Pancreas (tissue), 10 donors: ENCODE measurements at regions not wholly inside any gene's neighbourhood (a gene's known extent, or its start where the extent isn't known, plus 50 kb on each side); places are given as distances from the start of the nearest gene placed in this dataset.

Source experiments
- ATAC-seq, 4 donors: fragments of 200-7000 bp; cut with Tn5 transposase; one replicate each; pipeline versions ENCODE4 v1.8.0 to v1.9.1; 2020; ENCODE audit warnings: mild to moderate bottlenecking in 4 of 4, moderate library complexity in 4 of 4
- DNase-seq, 6 donors: peaks; one replicate each; pipeline ENCODE4 v3.0.0-alpha.2; 2020
- FAIRE-seq: peaks from 2 replicates; lab custom pipeline; 2012; peaks lifted over from hg19 to GRCh38; lab: Jason Lieb, UNC
- H3K27ac ChIP-seq, 4 donors: fragments of 200-600 bp; sonication (generic); 1 replicate in 3 of 4; 2 replicates in 1 of 4; pipeline versions ENCODE4 v1.5.0 to v1.8.0; 2020
- H3K27me3 ChIP-seq, 4 donors: fragments of 200-600 bp; one replicate each; pipeline ENCODE4 v1.8.0; 2021
- H3K36me3 ChIP-seq, 3 donors: fragments of 200-600 bp; sonication (generic) in 1 of 3; one replicate each; pipeline versions ENCODE4 v1.5.0 to v1.8.0; 2020 to 2021
- H3K4me1 ChIP-seq, 3 donors: fragments of 200-600 bp; one replicate each; pipeline ENCODE4 v1.8.0; 2021
- H3K4me3 ChIP-seq, 4 donors: fragments of 200-600 bp; sonication (generic) in 2 of 4; one replicate each; pipeline versions ENCODE4 v1.5.0 to v1.8.0; 2020 to 2021
- H3K9me3 ChIP-seq, 4 donors: fragments of 200-600 bp; one replicate each; pipeline ENCODE4 v1.8.0; 2021
- WGBS, 2 donors: extraction: QIAGEN DNeasy Blood & Tissue Kit; methylation state at CpG; one replicate each; pipeline ENCODE4 v1.1.7; 2013; 5-methylcytosine and 5-hydroxymethylcytosine counted together
- intact Hi-C, 3 donors: fragments of 100-400 bp; cut with DNase I; formaldehyde crosslinking; loops; one replicate each; pipeline versions ENCODE4 v1.11.1 to v1.14.2; 2022
- TF ChIP-seq, protein P1 (sequence below), 4 donors: fragments of 200-600 bp; sonication (generic) in 3 of 4; IDR thresholded peaks; one replicate each; pipeline versions ENCODE4 v1.5.0 to v1.8.0; 2021; ENCODE audit warnings: antibody characterized with exemption in 4 of 4
- donor health status: healthy with polysubstance abuse.
- donor health status: DM: no; HTN: no; CAD: no; lungs with moderate emphysema.
- donor health status: DM: no; HTN: no; CAD: no.
- donor health status: control.
- donor health status: control.
- donor health status: Bipolar disorder and iron deficiency.
- donor health status: DM: yes; HTN: yes; CAD: no.
- donor health status: DM: no; HTN: no; CAD: no.
- donor health status: DM: no; HTN: no; CAD: no.
- donor health status: DM: yes; HTN: yes; CAD: no.

DNA sequence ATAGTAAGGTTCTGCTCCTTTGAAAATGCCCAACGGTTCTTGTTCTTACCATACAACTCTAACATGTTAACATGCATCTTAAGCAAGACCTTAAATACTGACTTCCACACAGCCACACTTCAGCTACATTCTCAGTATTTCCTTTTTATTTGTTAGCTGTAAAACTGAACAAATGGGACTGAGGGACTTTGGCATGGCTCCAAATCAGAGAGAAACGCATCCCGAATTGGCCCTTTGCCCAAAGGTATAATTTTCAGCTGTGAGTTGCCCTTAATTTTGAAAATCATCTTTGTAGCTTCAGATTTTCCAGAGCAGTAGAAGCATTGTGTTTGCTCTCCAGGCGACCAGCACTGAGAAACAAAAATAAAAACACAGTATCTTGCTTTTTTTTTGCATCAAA is 56.4 kb downstream of the NEUROD6 start:
- TF ChIP-seq, protein P1, sequence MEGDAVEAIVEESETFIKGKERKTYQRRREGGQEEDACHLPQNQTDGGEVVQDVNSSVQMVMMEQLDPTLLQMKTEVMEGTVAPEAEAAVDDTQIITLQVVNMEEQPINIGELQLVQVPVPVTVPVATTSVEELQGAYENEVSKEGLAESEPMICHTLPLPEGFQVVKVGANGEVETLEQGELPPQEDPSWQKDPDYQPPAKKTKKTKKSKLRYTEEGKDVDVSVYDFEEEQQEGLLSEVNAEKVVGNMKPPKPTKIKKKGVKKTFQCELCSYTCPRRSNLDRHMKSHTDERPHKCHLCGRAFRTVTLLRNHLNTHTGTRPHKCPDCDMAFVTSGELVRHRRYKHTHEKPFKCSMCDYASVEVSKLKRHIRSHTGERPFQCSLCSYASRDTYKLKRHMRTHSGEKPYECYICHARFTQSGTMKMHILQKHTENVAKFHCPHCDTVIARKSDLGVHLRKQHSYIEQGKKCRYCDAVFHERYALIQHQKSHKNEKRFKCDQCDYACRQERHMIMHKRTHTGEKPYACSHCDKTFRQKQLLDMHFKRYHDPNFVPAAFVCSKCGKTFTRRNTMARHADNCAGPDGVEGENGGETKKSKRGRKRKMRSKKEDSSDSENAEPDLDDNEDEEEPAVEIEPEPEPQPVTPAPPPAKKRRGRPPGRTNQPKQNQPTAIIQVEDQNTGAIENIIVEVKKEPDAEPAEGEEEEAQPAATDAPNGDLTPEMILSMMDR (IDR thresholded peaks at IDR 0.05): no peak
- Histone ChIP-seq H3K27ac (no peak overlapping the region), H3K4me3 (no peak overlapping the region), H3K36me3 (no peaks in the 10 kb centered on the region), H3K27me3 (no peaks in the 10 kb centered on the region), H3K4me1 (no peaks in the 10 kb centered on the region), H3K9me3 (no peaks in the 10 kb centered on the region)
- FAIRE-seq (no peak), DNase-seq (no peak), ATAC-seq (no peak)
- WGBS, 2 donors: 26 to 29% methylated on average over 4 of the region's 4 CpGs
- intact Hi-C loops: no loop called here

DNA sequence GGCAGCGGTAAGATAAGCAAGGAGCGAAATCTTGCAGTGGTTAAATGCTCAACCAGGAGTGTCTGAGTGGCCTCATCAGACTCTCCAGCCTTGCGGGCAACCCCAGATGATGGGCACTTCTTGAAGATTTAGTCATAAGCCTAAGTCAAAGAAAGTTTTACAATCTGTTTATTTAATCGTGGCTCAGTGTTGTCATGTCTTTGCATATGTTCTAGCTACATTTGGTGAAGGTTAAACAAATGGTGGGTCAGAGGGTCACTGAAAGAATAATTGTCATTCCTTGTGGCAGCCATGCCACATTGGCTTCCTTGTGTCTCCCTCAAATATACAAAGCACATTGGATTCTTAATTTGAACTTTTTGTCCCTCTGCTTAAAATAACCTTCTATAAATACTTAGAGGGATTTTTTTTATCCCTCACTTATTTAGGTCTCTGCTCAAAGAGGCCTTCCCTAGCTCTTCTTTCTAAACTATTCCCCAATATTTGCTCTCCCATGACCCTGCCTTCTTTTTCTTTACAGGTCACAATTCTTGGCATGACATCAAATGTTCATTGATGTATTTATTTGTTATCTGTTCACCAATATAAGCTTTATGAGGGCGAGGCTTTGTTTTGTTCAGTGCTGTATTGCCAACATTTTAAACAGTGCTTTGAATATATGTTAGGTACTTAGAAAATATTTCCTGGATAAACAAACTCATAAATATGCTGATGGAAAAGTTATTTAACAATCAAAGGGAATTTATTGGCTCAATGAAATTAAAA is 68.7 kb downstream of the NEUROD6 start:
- Histone ChIP-seq H3K27me3 (no peaks in the 10 kb centered on the region), H3K9me3 (no peaks in the 10 kb centered on the region), H3K4me3 (no peak overlapping the region), H3K36me3 (no peaks in the 10 kb centered on the region), H3K4me1 (no peaks in the 10 kb centered on the region), H3K27ac (no peak overlapping the region)
- TF ChIP-seq, protein P1 (IDR thresholded peaks at IDR 0.05): no peak
- ATAC-seq (no peak), FAIRE-seq (no peak), DNase-seq (no peak)
- intact Hi-C loops: no loop called here
- WGBS, 2 donors: 57 to 64% methylated on average over 5 of the region's 5 CpGs

DNA sequence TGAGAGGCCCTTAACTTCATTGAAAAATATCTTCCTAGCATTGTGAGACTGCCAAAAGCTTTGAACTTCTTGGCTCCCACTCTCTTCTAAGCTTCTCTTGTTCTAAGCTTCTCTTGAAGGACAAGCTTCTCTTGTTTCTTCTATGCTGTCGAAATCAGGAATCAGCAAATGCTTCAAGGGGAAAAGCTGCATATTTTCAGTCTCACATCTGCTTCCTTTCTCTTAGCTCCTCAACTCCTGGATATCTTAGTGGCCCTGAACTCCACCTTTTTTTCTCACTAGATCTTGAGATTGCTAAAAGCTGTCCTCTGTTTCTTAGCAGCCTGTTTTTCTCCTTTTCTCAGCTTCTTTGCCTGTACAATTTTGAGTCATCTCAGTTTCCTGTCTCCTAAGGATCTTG is 73.0 kb downstream of the NEUROD6 start:
- no peak for ATAC-seq
- DNase-seq: no peak
- peaks cover 0 to 3% (median 0%) of the 10 kb centered on the region in 4 donors for H3K27me3 ChIP-seq
- TF ChIP-seq, protein P1 (IDR thresholded peaks at IDR 0.05): no peak
- no peaks in the 10 kb centered on the region for H3K4me1 ChIP-seq
- no peak for FAIRE-seq
- WGBS, 2 donors: 36 to 45% methylated on average over 1 of the region's 1 CpG
- no peak overlapping the region for H3K4me3 ChIP-seq
- H3K36me3 ChIP-seq: no peaks in the 10 kb centered on the region
- H3K9me3 ChIP-seq: no peaks in the 10 kb centered on the region
- intact Hi-C loops: no loop called here
- H3K27ac ChIP-seq: no peak overlapping the region

DNA sequence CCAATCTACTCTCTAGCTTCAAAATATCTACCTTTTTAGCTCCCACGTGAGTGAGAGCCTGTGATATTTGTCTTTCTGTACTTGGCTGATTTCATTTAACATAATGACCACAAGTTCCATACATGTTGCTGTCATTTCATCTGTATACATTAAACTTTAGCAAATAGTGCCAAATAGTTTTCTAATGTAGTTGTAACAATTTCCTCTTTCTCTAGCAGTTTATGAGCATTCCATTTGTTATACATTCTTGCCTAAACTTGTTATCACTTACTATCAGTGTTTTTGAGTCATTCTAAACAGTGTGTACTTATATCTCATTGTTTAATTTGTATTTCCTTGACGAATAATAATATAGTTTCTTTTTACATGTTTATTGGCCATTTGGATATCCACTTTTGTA is 77.2 kb downstream of the NEUROD6 start:
- no peaks in the 10 kb centered on the region for H3K9me3 ChIP-seq
- peaks cover 0 to 3% (median 0%) of the 10 kb centered on the region in 4 donors for H3K27me3 ChIP-seq
- 22 to 35% methylated on average over 2 of the region's 2 CpGs for WGBS, 2 donors
- intact Hi-C loops: no loop called here
- TF ChIP-seq, protein P1 (IDR thresholded peaks at IDR 0.05): no peak
- no peaks in the 10 kb centered on the region for H3K4me1 ChIP-seq
- no peaks in the 10 kb centered on the region for H3K36me3 ChIP-seq
- FAIRE-seq (no peak), DNase-seq (no peak), ATAC-seq (no peak)
- H3K4me3 ChIP-seq: no peak overlapping the region
- no peak overlapping the region for H3K27ac ChIP-seq

DNA sequence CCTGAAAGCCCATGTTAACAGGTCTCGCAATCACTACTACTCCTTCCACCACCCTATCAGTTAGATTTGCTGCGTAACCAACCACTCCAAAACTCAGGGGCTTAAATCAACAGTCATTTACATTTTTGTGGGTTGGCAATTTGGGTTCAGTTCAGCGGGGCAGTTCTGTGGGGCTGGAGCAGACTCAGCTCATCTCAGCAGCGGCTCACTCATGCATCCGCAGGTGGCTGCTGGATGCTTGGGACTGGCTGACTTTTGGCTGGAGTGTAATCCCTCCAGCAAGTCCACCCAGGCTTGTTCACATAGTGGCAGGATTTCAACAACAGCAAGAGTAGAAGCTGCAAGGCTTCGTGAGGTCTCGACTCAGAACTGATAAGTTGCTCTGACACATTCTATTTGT is 79.2 kb downstream of the NEUROD6 start:
- Histone ChIP-seq H3K27me3 (peaks cover 0 to 3% (median 0%) of the 10 kb centered on the region in 4 donors), H3K9me3 (no peaks in the 10 kb centered on the region), H3K4me3 (no peak overlapping the region), H3K36me3 (no peaks in the 10 kb centered on the region), H3K4me1 (no peaks in the 10 kb centered on the region), H3K27ac (no peak overlapping the region)
- WGBS, 2 donors: 25 to 28% methylated on average over 7 of the region's 7 CpGs
- TF ChIP-seq, protein P1 (IDR thresholded peaks at IDR 0.05): no peak
- DNase-seq (no peak), ATAC-seq (no peak), FAIRE-seq (no peak)
- intact Hi-C loops: no loop called here
